Kidney epithelial cell (primary cell): ENCODE measurements at regions not wholly inside any gene's neighbourhood (a gene's known extent, or its start where the extent isn't known, plus 50 kb on each side); places are given as distances from the start of the nearest gene placed in this dataset.
A peak's percentile ranks its signal among the peaks of the same experiment; 100 is the strongest.

ENCODE experiments used
- DNase-seq: peaks from one replicate; pipeline ENCODE4 v3.0.0-alpha.2; 2010; ENCODE audit warnings: low read depth
- H3K27me3 ChIP-seq: 2 replicates; pipeline ENCODE4 v1.6.0; 2011; ENCODE audit warnings: low read length; ENCODE audit not compliant: control insufficient read depth, insufficient read depth
- H3K36me3 ChIP-seq: 2 replicates; pipeline ENCODE4 v1.5.1; 2011; ENCODE audit warnings: low read length; ENCODE audit not compliant: control insufficient read depth, insufficient read depth
- H3K4me3 ChIP-seq: 2 replicates; pipeline ENCODE4 v1.5.1; 2011; ENCODE audit warnings: low read depth, mild to moderate bottlenecking, control low read depth, low read length
- TF ChIP-seq, protein P1 (sequence below): IDR thresholded peaks from 2 replicates; pipeline ENCODE4 v1.5.1; 2011; ENCODE audit warnings: mild to moderate bottlenecking, moderate library complexity, low read length, control low read depth, inconsistent platforms; ENCODE audit not compliant: insufficient read depth, poor library complexity, severe bottlenecking

DNA sequence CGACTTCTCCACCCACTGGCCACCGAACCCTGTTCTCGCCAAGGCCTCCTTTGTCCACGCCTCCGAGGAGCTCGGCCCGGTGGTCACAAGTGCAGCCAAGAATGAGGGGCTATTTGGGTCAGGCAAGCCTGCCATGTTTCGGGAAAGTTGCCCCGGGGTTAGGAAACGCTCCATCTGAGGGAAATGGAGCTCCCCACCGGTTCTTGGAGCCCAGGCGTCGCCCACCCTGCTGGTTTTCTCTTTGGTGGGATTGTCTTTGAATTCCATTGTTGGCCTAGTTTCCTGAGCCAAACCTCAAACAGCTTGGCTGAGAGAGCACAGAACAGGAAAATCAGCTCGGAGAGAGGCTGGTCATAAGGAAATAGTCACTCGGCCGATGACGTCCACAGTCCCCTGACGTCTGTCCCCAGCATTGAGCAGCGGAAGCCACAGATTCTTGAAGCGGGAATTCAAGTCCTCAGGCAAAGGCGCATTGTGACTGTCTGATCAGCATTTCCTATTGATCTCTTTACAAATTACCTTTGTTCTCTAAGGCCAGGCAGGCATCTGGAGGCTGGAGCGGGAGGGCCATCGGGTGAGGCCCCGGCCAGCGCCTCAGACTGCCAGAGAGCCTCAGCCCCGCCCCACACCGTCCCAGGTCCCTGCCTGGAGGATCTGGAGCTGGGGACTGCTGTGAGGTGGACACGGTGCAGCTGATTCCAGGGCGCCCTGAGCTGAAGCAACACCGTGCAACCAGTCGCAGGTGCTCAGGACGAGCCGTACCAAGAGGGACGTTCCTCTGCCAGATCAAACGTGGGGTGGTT lies 138.6 kb downstream of the DLL1 start:
- H3K4me3 ChIP-seq = no peak overlapping the region
- peak; percentile 10 for DNase-seq
- TF ChIP-seq, protein P1, sequence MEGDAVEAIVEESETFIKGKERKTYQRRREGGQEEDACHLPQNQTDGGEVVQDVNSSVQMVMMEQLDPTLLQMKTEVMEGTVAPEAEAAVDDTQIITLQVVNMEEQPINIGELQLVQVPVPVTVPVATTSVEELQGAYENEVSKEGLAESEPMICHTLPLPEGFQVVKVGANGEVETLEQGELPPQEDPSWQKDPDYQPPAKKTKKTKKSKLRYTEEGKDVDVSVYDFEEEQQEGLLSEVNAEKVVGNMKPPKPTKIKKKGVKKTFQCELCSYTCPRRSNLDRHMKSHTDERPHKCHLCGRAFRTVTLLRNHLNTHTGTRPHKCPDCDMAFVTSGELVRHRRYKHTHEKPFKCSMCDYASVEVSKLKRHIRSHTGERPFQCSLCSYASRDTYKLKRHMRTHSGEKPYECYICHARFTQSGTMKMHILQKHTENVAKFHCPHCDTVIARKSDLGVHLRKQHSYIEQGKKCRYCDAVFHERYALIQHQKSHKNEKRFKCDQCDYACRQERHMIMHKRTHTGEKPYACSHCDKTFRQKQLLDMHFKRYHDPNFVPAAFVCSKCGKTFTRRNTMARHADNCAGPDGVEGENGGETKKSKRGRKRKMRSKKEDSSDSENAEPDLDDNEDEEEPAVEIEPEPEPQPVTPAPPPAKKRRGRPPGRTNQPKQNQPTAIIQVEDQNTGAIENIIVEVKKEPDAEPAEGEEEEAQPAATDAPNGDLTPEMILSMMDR = no peak
- no peaks in the 10 kb centered on the region for H3K36me3 ChIP-seq
- peaks cover 18% of the 10 kb centered on the region for H3K27me3 ChIP-seq

DNA sequence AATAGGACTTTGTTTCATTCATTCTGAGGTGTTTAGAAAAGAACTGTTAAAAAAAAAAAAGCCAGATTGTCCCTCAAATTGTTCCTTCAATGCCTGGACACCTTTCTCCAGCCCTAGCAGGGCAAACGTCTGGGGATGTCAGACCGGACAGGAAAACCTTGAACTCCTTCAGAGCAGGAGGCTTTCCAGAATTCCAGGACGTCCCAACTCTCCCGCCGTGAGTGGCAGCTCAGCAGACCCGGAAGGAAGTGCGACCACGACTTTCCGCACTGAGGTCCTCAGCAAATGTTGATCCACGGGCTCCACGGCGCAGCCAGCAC lies 139.1 kb downstream of the DLL1 start:
- TF ChIP-seq, protein P1 = no peak
- no peak for DNase-seq
- peaks cover 21% of the 10 kb centered on the region for H3K27me3 ChIP-seq
- no peak overlapping the region for H3K4me3 ChIP-seq
- no peaks in the 10 kb centered on the region for H3K36me3 ChIP-seq

DNA sequence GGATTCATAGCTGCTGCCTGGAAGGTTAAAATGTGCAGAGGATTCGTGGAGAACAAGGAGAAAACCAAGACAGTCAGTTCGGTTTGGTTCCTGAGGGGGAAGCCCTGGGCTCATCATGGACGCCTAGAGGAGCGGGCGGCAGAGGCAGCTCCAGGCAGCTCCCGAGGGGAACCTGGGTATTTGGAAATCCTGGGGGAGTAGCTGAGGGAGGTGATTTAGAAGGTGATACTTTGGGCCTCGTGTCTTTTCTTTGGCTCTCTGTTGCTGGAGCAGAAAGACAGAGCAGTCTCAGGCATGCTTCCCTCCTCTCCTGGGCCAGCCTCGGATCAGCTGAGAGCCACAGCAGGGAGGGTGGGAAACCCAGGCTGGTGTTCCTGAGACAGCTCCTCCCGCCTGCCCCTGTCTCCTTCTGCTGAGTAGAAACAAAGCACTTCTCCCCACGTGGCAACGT lies 139.5 kb downstream of the DLL1 start:
- peaks cover 24% of the 10 kb centered on the region for H3K27me3 ChIP-seq

DNA sequence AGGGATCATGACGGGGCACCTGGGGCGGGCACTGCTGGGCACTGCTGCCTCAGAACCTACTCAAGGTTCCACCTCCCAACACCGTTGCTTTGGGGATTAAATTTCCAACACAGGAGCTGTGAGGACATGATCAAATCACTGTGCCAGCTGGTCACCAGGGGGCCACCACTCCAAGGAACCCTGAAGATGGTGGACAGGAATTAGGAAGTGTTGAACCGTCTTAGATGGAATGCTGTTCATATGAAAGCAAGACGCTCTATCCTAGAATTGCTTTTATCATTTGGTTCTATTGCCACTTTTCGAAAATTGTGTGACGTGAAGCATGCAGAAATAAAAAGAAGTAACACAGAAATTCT lies 140.3 kb downstream of the DLL1 start:
- TF ChIP-seq, protein P1 = no peak
- H3K27me3 ChIP-seq = peaks cover 28% of the 10 kb centered on the region
- H3K4me3 ChIP-seq = no peak overlapping the region
- DNase-seq = no peak
- no peaks in the 10 kb centered on the region for H3K36me3 ChIP-seq

More for the DNA sequence above, 139.5 kb downstream of the DLL1 start:
- Histone ChIP-seq H3K36me3 (no peaks in the 10 kb centered on the region), H3K4me3 (no peak overlapping the region)
- TF ChIP-seq, protein P1 = no peak
- DNase-seq = no peak

DNA sequence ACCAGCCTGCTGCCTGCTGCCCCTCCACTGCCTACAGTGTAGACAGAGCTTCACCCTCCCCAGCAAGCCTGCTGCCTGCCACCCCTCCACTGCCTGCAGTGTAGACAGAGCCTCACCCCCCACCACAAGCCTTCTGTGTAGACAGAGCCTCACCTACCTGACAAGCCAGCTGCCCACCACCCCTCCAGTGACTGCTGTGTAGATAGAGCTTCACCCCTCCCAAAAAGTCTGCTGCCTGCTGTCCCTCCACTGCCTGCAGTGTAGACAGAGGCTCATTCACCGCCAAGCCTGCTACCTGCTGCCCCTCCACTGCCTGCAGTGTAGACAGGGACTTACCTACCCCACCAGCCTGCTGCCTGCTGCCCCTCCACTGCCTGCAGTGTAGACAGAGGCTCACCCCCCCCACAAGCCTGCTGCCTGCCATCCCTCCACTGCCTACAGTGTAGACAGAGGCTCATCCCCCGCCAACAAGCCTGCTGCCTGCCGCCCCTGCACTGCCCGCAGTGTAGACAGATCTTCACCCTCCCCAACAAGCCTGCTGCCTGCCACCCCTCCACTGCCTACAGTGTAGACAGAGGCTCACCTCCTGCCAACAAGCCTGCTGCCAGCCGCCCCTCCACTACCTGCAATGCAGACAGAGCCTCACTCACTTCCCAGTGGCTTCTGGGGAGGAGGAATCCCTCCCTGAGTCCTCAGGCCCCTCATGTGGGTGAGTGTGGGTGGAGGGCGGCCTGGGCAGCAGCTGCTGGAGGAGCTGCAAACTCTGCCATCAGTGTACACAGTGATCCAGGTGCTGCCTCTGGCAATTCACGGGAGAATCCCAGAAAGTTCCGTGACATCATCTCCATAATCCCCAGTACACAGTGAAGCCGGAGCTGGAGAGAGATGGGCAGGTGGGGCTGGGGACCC lies 140.9 kb downstream of the DLL1 start:
- no peak for DNase-seq

More for the DNA sequence above, 140.9 kb downstream of the DLL1 start:
- TF ChIP-seq, protein P1 = no peak
- peaks cover 28% of the 10 kb centered on the region for H3K27me3 ChIP-seq
- no peak overlapping the region for H3K4me3 ChIP-seq
- H3K36me3 ChIP-seq = no peaks in the 10 kb centered on the region
